SK-N-SH treated with all-trans-retinoic acid at 6 μM for 48 hours (cell line): ENCODE measurements at regions not wholly inside any gene's neighbourhood (a gene's known extent, or its start where the extent isn't known, plus 50 kb on each side); places are given as distances from the start of the nearest gene placed in this dataset.

Experiments
- ATAC-seq: fragments of 200-7000 bp; cut with Tn5 transposase; 3 replicates; pipeline ENCODE4 v1.9.1; 2020; ENCODE audit warnings: mild to moderate bottlenecking, moderate library complexity
- ARNTL ChIP-seq: fragments of 450-650 bp; formaldehyde crosslinking; IDR thresholded peaks from 2 replicates; pipeline ENCODE4 v1.5.0; 2020; ENCODE audit warnings: low read depth, mild to moderate bottlenecking, moderate library complexity, borderline replicate concordance
- BACH2 ChIP-seq: fragments of 250-450 bp; sonication (Bioruptor Pico); IDR thresholded peaks from 2 replicates; pipeline ENCODE4 v1.9.0; 2021; ENCODE audit warnings: mild to moderate bottlenecking, borderline replicate concordance
- CSDC2 ChIP-seq: fragments of 250-450 bp; sonication (Bioruptor Pico); IDR thresholded peaks from 2 replicates; pipeline ENCODE4 v1.5.0; 2020; ENCODE audit warnings: mild to moderate bottlenecking, moderate library complexity
- CSRNP3 ChIP-seq: fragments of 250-450 bp; sonication (Bioruptor Pico); IDR thresholded peaks from 2 replicates; pipeline ENCODE4 v1.5.1; 2021; ENCODE audit warnings: mild to moderate bottlenecking, moderate library complexity
- ESRRG ChIP-seq: fragments of 250-450 bp; sonication (Bioruptor Pico); IDR thresholded peaks from 2 replicates; pipeline ENCODE4 v1.6.1; 2021; ENCODE audit warnings: mild to moderate bottlenecking
- GLIS3 ChIP-seq: fragments of 250-450 bp; sonication (Bioruptor Pico); IDR thresholded peaks from 2 replicates; pipeline ENCODE4 v1.5.0; 2020; ENCODE audit warnings: mild to moderate bottlenecking, moderate library complexity
- ISL1 ChIP-seq: fragments of 250-450 bp; sonication (Bioruptor Pico); IDR thresholded peaks from 2 replicates; pipeline ENCODE4 v2.1.2; 2022; ENCODE audit warnings: mild to moderate bottlenecking, moderate library complexity
- OSR1 ChIP-seq: fragments of 250-450 bp; sonication (Bioruptor Pico); IDR thresholded peaks from 2 replicates; pipeline ENCODE4 v1.8.0; 2022; ENCODE audit warnings: moderate library complexity, mild to moderate bottlenecking, inconsistent platforms
- POU6F1 ChIP-seq: fragments of 250-450 bp; sonication (Bioruptor Pico); IDR thresholded peaks from 2 replicates; pipeline ENCODE4 v1.8.0; 2021; ENCODE audit warnings: low read depth, mild to moderate bottlenecking, moderate library complexity, borderline replicate concordance
- PPARA ChIP-seq: fragments of 250-450 bp; sonication (Bioruptor Pico); IDR thresholded peaks from 2 replicates; pipeline ENCODE4 v1.5.0; 2020; ENCODE audit warnings: mild to moderate bottlenecking, borderline replicate concordance
- RARB ChIP-seq: fragments of 250-450 bp; sonication (Bioruptor Pico); IDR thresholded peaks from 2 replicates; pipeline ENCODE4 v1.8.0; 2021; ENCODE audit warnings: mild to moderate bottlenecking, moderate library complexity
- SNAI2 ChIP-seq: fragments of 250-450 bp; sonication (Bioruptor Pico); IDR thresholded peaks from 2 replicates; pipeline ENCODE4 v1.5.0; 2020; ENCODE audit warnings: mild to moderate bottlenecking, moderate library complexity
- TCF4 ChIP-seq: fragments of 250-450 bp; sonication (Bioruptor Pico); IDR thresholded peaks from 2 replicates; pipeline ENCODE4 v1.8.0; 2021; ENCODE audit warnings: mild to moderate bottlenecking, moderate library complexity, borderline replicate concordance
- TOX ChIP-seq: fragments of 250-450 bp; sonication (Bioruptor Pico); IDR thresholded peaks from 2 replicates; pipeline ENCODE4 v1.8.0; 2021; ENCODE audit warnings: mild to moderate bottlenecking, moderate library complexity, borderline replicate concordance
- TSHZ2 ChIP-seq: fragments of 250-450 bp; sonication (Bioruptor Pico); IDR thresholded peaks from 2 replicates; pipeline ENCODE4 v1.5.0; 2020; ENCODE audit warnings: mild to moderate bottlenecking, moderate library complexity
- ZC3H10 ChIP-seq: fragments of 250-450 bp; sonication (Bioruptor Pico); IDR thresholded peaks from 2 replicates; pipeline ENCODE4 v1.5.1; 2021; ENCODE audit warnings: mild to moderate bottlenecking, moderate library complexity
- ZFP3 ChIP-seq: fragments of 250-450 bp; sonication (Bioruptor Pico); IDR thresholded peaks from 2 replicates; pipeline ENCODE4 v1.5.0; 2020; ENCODE audit warnings: mild to moderate bottlenecking, moderate library complexity
- ZFP30 ChIP-seq: fragments of 450-650 bp; formaldehyde crosslinking; IDR thresholded peaks from 2 replicates; pipeline ENCODE4 v1.5.0; 2022; ENCODE audit warnings: mild to moderate bottlenecking, moderate library complexity
- ZNF565 ChIP-seq: fragments of 450-650 bp; formaldehyde crosslinking; conservative IDR thresholded peaks from 2 replicates; pipeline ENCODE4 v1.5.0; 2020; ENCODE audit warnings: low read depth, mild to moderate bottlenecking, moderate library complexity
- ZNF70 ChIP-seq: fragments of 450-650 bp; formaldehyde crosslinking; IDR thresholded peaks from 2 replicates; pipeline ENCODE4 v1.5.0; 2020; ENCODE audit warnings: mild to moderate bottlenecking, moderate library complexity
- ZNF8 ChIP-seq: fragments of 450-650 bp; formaldehyde crosslinking; IDR thresholded peaks from 2 replicates; pipeline ENCODE4 v1.5.0; 2020; ENCODE audit warnings: mild to moderate bottlenecking, moderate library complexity
- TF ChIP-seq, protein P1 (sequence below): fragments of 250-450 bp; sonication (Bioruptor Pico); IDR thresholded peaks from 2 replicates; pipeline ENCODE4 v1.5.1; 2020; ENCODE audit warnings: low read depth, mild to moderate bottlenecking, moderate library complexity
- TF ChIP-seq, protein P2 (sequence below): fragments of 250-450 bp; sonication (Bioruptor Pico); IDR thresholded peaks from 2 replicates; pipeline ENCODE4 v1.8.0; 2020; ENCODE audit warnings: mild to moderate bottlenecking, moderate library complexity, borderline replicate concordance

- no peak for ATAC-seq
- TF ChIP-seq GLIS3 (CRISPR knock-in tag), result no peak
- TF ChIP-seq ISL1 (CRISPR knock-in tag), result no peak
- no peak for TF ChIP-seq ZNF8 (CRISPR knock-in tag)
- TF ChIP-seq ZFP3, result no peak
- no peak for TF ChIP-seq PPARA (CRISPR knock-in tag)
- TF ChIP-seq SNAI2 (CRISPR knock-in tag), result no peak
- TF ChIP-seq, protein P1, sequence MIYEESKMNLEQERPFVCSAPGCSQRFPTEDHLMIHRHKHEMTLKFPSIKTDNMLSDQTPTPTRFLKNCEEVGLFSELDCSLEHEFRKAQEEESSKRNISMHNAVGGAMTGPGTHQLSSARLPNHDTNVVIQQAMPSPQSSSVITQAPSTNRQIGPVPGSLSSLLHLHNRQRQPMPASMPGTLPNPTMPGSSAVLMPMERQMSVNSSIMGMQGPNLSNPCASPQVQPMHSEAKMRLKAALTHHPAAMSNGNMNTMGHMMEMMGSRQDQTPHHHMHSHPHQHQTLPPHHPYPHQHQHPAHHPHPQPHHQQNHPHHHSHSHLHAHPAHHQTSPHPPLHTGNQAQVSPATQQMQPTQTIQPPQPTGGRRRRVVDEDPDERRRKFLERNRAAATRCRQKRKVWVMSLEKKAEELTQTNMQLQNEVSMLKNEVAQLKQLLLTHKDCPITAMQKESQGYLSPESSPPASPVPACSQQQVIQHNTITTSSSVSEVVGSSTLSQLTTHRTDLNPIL (CRISPR knock-in tag), result no peak
- no peak for TF ChIP-seq ZC3H10 (CRISPR knock-in tag)
- TF ChIP-seq, protein P2, sequence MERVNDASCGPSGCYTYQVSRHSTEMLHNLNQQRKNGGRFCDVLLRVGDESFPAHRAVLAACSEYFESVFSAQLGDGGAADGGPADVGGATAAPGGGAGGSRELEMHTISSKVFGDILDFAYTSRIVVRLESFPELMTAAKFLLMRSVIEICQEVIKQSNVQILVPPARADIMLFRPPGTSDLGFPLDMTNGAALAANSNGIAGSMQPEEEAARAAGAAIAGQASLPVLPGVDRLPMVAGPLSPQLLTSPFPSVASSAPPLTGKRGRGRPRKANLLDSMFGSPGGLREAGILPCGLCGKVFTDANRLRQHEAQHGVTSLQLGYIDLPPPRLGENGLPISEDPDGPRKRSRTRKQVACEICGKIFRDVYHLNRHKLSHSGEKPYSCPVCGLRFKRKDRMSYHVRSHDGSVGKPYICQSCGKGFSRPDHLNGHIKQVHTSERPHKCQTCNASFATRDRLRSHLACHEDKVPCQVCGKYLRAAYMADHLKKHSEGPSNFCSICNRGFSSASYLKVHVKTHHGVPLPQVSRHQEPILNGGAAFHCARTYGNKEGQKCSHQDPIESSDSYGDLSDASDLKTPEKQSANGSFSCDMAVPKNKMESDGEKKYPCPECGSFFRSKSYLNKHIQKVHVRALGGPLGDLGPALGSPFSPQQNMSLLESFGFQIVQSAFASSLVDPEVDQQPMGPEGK (CRISPR knock-in tag), result no peak
- TF ChIP-seq ZFP30 (CRISPR knock-in tag), result no peak
- no peak for TF ChIP-seq ZNF565 (CRISPR knock-in tag)
- no peak for TF ChIP-seq CSRNP3 (CRISPR knock-in tag)
- no peak for TF ChIP-seq ESRRG (CRISPR knock-in tag)
- no peak for TF ChIP-seq POU6F1 (CRISPR knock-in tag)
- no peak for TF ChIP-seq RARB (CRISPR knock-in tag)
- no peak for TF ChIP-seq ARNTL (CRISPR knock-in tag)
- no peak for TF ChIP-seq OSR1
- TF ChIP-seq TSHZ2 (CRISPR knock-in tag), result no peak
Observed at GRCh38 chr4:111855308-111855707, 289.9 kb upstream of the FAM241A start.

DNA sequence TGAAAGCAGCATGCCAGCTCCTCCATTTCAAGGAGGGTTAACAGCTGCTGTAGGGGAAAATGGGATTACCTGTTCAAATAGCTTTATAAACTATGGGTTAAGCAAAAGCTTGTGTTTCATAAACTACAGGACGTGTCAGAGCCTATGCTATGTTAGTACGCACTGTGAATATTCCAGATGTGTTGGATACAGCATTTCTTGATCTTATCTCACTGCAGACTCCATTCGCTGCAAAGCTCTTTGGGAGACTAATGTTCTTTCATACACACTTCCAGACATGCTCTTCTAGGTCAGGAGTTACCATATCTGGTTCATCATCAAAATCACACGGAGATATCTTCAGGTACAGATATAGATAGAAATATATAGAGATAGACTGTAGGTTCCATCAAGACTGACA lies 281.2 kb upstream of the FAM241A start:
- no peak for TF ChIP-seq RARB (CRISPR knock-in tag)
- TF ChIP-seq, protein P2 (CRISPR knock-in tag), result no peak
- no peak for TF ChIP-seq ZNF565 (CRISPR knock-in tag)
- no peak for TF ChIP-seq CSRNP3 (CRISPR knock-in tag)
- TF ChIP-seq TOX (CRISPR knock-in tag), result no peak
- TF ChIP-seq SNAI2 (CRISPR knock-in tag), result no peak
- TF ChIP-seq ZNF8 (CRISPR knock-in tag), result no peak
- no peak for TF ChIP-seq ZNF70 (CRISPR knock-in tag)
- TF ChIP-seq ZFP30 (CRISPR knock-in tag), result no peak
- TF ChIP-seq, protein P1 (CRISPR knock-in tag), result no peak
- no peak for TF ChIP-seq ESRRG (CRISPR knock-in tag)
- no peak for TF ChIP-seq ZC3H10 (CRISPR knock-in tag)
- TF ChIP-seq CSDC2 (CRISPR knock-in tag), result no peak
- TF ChIP-seq TCF4 (CRISPR knock-in tag), result no peak
- TF ChIP-seq GLIS3 (CRISPR knock-in tag), result no peak
- no peak for TF ChIP-seq ZFP3
- no peak for TF ChIP-seq BACH2 (CRISPR knock-in tag)
- TF ChIP-seq ISL1 (CRISPR knock-in tag), result no peak
- TF ChIP-seq, all 23 proteins: peak for 0
- no peak for ATAC-seq
